ENCODE measurements at regions not wholly inside any gene's neighbourhood (a gene's known extent, or its start where the extent isn't known, plus 50 kb on each side); places are given as distances from the start of the nearest gene placed in this dataset.

GRCh38 chr17:77058016-77058415 is 82.8 kb upstream of the SEC14L1 start:
- H3K9me3 ChIP-seq (replicated peaks in 1 of 2; ENCODE audit: control insufficient read depth in 1 of 2, insufficient read depth in 1 of 2, low read length in 2 of 2): no peaks in the 10 kb centered on the region
- intact Hi-C loops (cut with micrococcal nuclease): loop anchor here in 1 of 2 donors (10.0 kb wide), 1 partner anchor 183 kb away; no protein-coding TSS in a partner anchor
- no peak overlapping the region for H3K4me2 ChIP-seq (replicated peaks; ENCODE audit: extremely low read depth, low read length, poor library complexity, severe bottlenecking)
- H3K79me2 ChIP-seq (ENCODE audit: insufficient read depth, low read length): no peaks in the 10 kb centered on the region
- H3K4me3 Mint-ChIP-seq: no peak overlapping the region
- no peak overlapping the region for H3K27ac Mint-ChIP-seq
- H3K27me3 Mint-ChIP-seq (ENCODE audit: low read depth in 3 of 3): peaks cover 8 to 13% (median 12%) of the 10 kb centered on the region in 3 donors
- H3K4me1 ChIP-seq (ENCODE audit: control insufficient read depth in 1 of 2, insufficient read depth in 2 of 2, low read length in 2 of 2): no peaks in the 10 kb centered on the region
- H3K36me3 Mint-ChIP-seq: no peaks in the 10 kb centered on the region
- TF ChIP-seq CTCF (IDR thresholded peaks at IDR 0.05): no peak
- H3K27ac ChIP-seq (ENCODE audit: low read depth in 1 of 2, low read length in 2 of 2): no peak overlapping the region
- H3K4me3 ChIP-seq (replicated peaks in 1 of 3; ENCODE audit: low read depth in 2 of 3, low read length in 3 of 3): no peak overlapping the region
- peaks cover 0 to 2% (median 0%) of the 10 kb centered on the region in 7 donors for H3K9me3 Mint-ChIP-seq
- no peaks in the 10 kb centered on the region for H4K20me1 ChIP-seq (ENCODE audit: insufficient read depth, low read length)
- H3K36me3 ChIP-seq (replicated peaks in 1 of 2; ENCODE audit: control insufficient read depth in 1 of 2, insufficient read depth in 2 of 2, low read length in 2 of 2): no peaks in the 10 kb centered on the region
- 50% methylated on average over 2 of the region's 5 CpGs for WGBS (ENCODE audit: insufficient coverage)
- H3K27me3 ChIP-seq (ENCODE audit: control insufficient read depth in 2 of 2, insufficient read depth in 2 of 2, low read length in 2 of 2): no peaks in the 10 kb centered on the region
- no peaks in the 10 kb centered on the region for H3K4me1 Mint-ChIP-seq
- no peak overlapping the region for H3K9ac ChIP-seq (ENCODE audit: insufficient read depth, low read length, poor library complexity, severe bottlenecking)
- DNase-seq: no peak
- no peak overlapping the region for H2AFZ ChIP-seq (ENCODE audit: insufficient read depth, low read depth, low read length, poor library complexity, severe bottlenecking)

GRCh38 chr17:77061669-77062068 is 79.1 kb upstream of the SEC14L1 start:
- Histone ChIP-seq H3K4me3 (replicated peaks in 1 of 3; ENCODE audit: low read depth in 2 of 3, low read length in 3 of 3) (no peak overlapping the region), H3K36me3 (replicated peaks in 1 of 2; ENCODE audit: control insufficient read depth in 1 of 2, insufficient read depth in 2 of 2, low read length in 2 of 2) (no peaks in the 10 kb centered on the region), H3K9me3 (replicated peaks in 1 of 2; ENCODE audit: control insufficient read depth in 1 of 2, insufficient read depth in 1 of 2, low read length in 2 of 2) (no peaks in the 10 kb centered on the region), H3K27ac (ENCODE audit: low read depth in 1 of 2, low read length in 2 of 2) (no peak overlapping the region), H3K27me3 (ENCODE audit: control insufficient read depth in 2 of 2, insufficient read depth in 2 of 2, low read length in 2 of 2) (no peaks in the 10 kb centered on the region), H4K20me1 (ENCODE audit: insufficient read depth, low read length) (no peaks in the 10 kb centered on the region), H3K4me1 (ENCODE audit: control insufficient read depth in 1 of 2, insufficient read depth in 2 of 2, low read length in 2 of 2) (no peaks in the 10 kb centered on the region), H3K4me2 (replicated peaks; ENCODE audit: extremely low read depth, low read length, poor library complexity, severe bottlenecking) (no peak overlapping the region), H3K79me2 (ENCODE audit: insufficient read depth, low read length) (no peaks in the 10 kb centered on the region), H2AFZ (ENCODE audit: insufficient read depth, low read depth, low read length, poor library complexity, severe bottlenecking) (no peak overlapping the region), H3K9ac (ENCODE audit: insufficient read depth, low read length, poor library complexity, severe bottlenecking) (no peak overlapping the region)
- 93% methylated on average over 7 of the region's 10 CpGs for WGBS (ENCODE audit: insufficient coverage)
- peaks cover 0 to 2% (median 0%) of the 10 kb centered on the region in 7 donors for H3K9me3 Mint-ChIP-seq
- intact Hi-C loops (cut with micrococcal nuclease): no loop called here
- no peaks in the 10 kb centered on the region for H3K4me1 Mint-ChIP-seq
- H3K27me3 Mint-ChIP-seq (ENCODE audit: low read depth in 3 of 3): peaks cover 5 to 11% (median 9%) of the 10 kb centered on the region in 3 donors
- TF ChIP-seq CTCF (IDR thresholded peaks at IDR 0.05): no peak
- no peak for DNase-seq
- no peak overlapping the region for H3K27ac Mint-ChIP-seq
- no peaks in the 10 kb centered on the region for H3K36me3 Mint-ChIP-seq
- H3K4me3 Mint-ChIP-seq: no peak overlapping the region

Data from CD14-positive monocyte (primary cell).